Testis (tissue), 2 donors: ENCODE measurements at regions not wholly inside any gene's neighbourhood (a gene's known extent, or its start where the extent isn't known, plus 50 kb on each side); places are given as distances from the start of the nearest gene placed in this dataset.

Source experiments
- DNase-seq: peaks from one replicate; pipeline ENCODE4 v3.0.0-alpha.2; 2019
- H3K27ac ChIP-seq, 2 donors: fragments of 200-600 bp; sonication (generic); one replicate each; pipeline ENCODE4 v1.5.1; 2019
- H3K27me3 ChIP-seq: fragments of 200-600 bp; sonication (generic); one replicate; pipeline ENCODE4 v1.5.1; 2019
- H3K36me3 ChIP-seq: fragments of 200-600 bp; sonication (generic); one replicate; pipeline ENCODE4 v1.5.1; 2017; ENCODE audit warnings: low read depth; ENCODE audit errors: missing control alignments
- H3K4me1 ChIP-seq: fragments of 200-600 bp; sonication (generic); one replicate; pipeline ENCODE4 v1.5.1; 2019
- H3K4me3 ChIP-seq, 2 donors: fragments of 200-600 bp; sonication (generic); one replicate each; pipeline ENCODE4 v1.5.1; 2017 to 2019
- H3K9me3 ChIP-seq: fragments of 200-600 bp; sonication (generic); one replicate; pipeline ENCODE4 v1.5.1; 2017
- CTCF ChIP-seq, 3 experiments: fragments of 450-650 bp in 2 of 3; fragments of 200-600 bp in 1 of 3; sonication (generic) in 1 of 3; IDR thresholded peaks; one replicate each; pipeline ENCODE4 v1.5.1; 2016 to 2019; ENCODE audit warnings: antibody characterized with exemption in 3 of 3, mild to moderate bottlenecking in 2 of 3, moderate library complexity in 1 of 3
- POLR2A ChIP-seq: fragments of 450-650 bp; IDR thresholded peaks from one replicate; pipeline ENCODE4 v1.6.1; 2017; ENCODE audit warnings: antibody characterized with exemption, mild to moderate bottlenecking, moderate library complexity
- WGBS, 2 donors: methylation state at CpG; one replicate each; pipeline ENCODE4 v1.1.5; 2018; 5-methylcytosine and 5-hydroxymethylcytosine counted together
- intact Hi-C: fragments of 100-400 bp; cut with DNase I; formaldehyde crosslinking; loops from one replicate; pipeline ENCODE4 v1.15.1; 2023; ENCODE audit warnings: low total_unique reads

DNA sequence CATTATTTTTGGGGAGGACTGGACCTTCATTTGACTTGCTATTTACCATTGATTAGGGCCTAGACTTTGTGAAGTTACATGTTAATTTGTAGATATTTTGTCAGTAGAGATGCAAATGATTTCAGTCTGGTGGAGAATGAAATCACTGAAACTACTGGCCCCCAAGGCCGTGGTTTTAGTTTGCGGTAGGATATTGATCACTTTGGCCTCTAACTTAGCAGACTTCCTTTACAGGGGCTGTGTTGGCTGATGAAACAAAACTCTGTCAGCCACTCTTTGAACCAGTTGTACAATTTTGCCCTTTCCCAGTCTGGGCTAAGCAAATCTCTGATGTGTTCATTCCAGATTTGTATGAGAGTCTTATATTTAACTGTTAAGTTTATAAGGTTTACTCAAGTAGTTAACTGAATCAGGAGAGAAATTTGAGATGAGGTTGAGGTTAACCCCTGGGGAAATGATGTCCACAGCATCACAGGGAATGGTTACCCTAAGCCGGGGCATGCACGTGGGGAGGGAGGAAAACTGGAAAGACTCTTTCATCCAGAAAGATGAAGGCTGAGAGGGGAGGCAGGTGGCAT, 105.7 kb upstream of the INSIG1 start:
- DNase-seq: no peak
- WGBS, 2 donors: 71 to 88% methylated on average over 4 of the region's 4 CpGs
- no peaks in the 10 kb centered on the region for H3K4me1 ChIP-seq
- no peaks in the 10 kb centered on the region for H3K9me3 ChIP-seq
- intact Hi-C loops: loop anchor here (5.0 kb wide), 1 partner anchor 150 kb away; no protein-coding TSS in a partner anchor
- TF ChIP-seq POLR2A: no peak
- no peak for TF ChIP-seq CTCF (IDR thresholded peaks at IDR 0.05)
- no peak overlapping the region for H3K27ac ChIP-seq
- no peaks in the 10 kb centered on the region for H3K36me3 ChIP-seq
- H3K27me3 ChIP-seq: no peaks in the 10 kb centered on the region
- no peak overlapping the region for H3K4me3 ChIP-seq

- H3K27ac ChIP-seq: no peak overlapping the region
- no peak for DNase-seq
- no peaks in the 10 kb centered on the region for H3K27me3 ChIP-seq
- TF ChIP-seq POLR2A: no peak
- no peak for TF ChIP-seq CTCF (IDR thresholded peaks at IDR 0.05)
- no peaks in the 10 kb centered on the region for H3K36me3 ChIP-seq
- H3K9me3 ChIP-seq: no peaks in the 10 kb centered on the region
- 86 to 90% methylated on average over 4 to 11 of the region's 11 CpGs for WGBS, 2 donors
- no peaks in the 10 kb centered on the region for H3K4me1 ChIP-seq
- intact Hi-C loops: loop anchor here (5.0 kb wide), 1 partner anchor 149 kb away; no protein-coding TSS in a partner anchor
- H3K4me3 ChIP-seq: no peak overlapping the region
Observed at GRCh38 chr7:155192961-155193640, 104.6 kb upstream of the INSIG1 start.

- Histone ChIP-seq H3K27ac (no peak overlapping the region), H3K4me1 (no peaks in the 10 kb centered on the region), H3K27me3 (no peaks in the 10 kb centered on the region), H3K4me3 (no peak overlapping the region), H3K36me3 (no peaks in the 10 kb centered on the region), H3K9me3 (no peaks in the 10 kb centered on the region)
- no peak for DNase-seq
- 68 to 79% methylated on average over 3 of the region's 3 CpGs for WGBS, 2 donors
- TF ChIP-seq POLR2A (no peak), CTCF (IDR thresholded peaks at IDR 0.05) (no peak)
- intact Hi-C loops: loop anchor here (5.0 kb wide), 1 partner anchor 149 kb away; no protein-coding TSS in a partner anchor
Observed at GRCh38 chr7:155193716-155194115, 104.0 kb upstream of the INSIG1 start.

DNA sequence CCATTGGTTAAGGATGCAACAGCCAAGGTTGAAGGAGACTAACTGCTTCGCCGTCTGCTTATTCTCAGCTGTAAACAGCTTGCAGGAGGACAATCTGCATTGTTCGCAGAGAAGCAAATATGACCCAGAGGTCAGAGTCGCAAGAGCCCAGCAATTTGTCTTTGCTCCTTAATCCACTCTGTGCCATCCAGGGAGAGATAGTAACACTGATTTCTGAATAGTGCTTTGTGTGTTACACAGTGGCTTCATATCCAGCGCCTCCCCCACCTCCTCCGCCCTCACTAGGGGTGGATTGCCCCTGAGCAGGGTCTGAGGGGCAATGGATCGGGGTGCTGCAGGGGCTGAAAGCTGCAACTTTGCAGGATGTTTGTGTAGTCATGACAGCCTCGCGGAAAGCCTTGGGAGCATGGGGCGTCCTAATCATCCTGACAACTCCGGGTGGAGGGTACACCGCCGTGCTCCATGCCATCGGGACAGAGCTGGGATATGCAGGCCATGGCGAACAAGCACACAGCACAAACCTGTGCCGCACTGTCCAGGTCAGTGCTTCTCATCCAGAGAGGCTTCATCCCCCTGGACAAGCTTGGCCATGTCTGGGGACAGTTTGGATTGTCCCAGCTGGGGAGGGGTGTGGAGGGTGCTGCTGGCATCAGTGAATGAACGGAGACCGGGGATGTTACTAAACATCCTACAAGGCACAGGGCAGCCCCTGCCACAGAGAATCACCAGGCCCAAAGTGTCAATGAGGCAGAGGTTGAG, 103.1 kb upstream of the INSIG1 start:
- intact Hi-C loops: loop anchor here (5.0 kb wide), 1 partner anchor 148 kb away; no protein-coding TSS in a partner anchor
- H3K9me3 ChIP-seq: no peaks in the 10 kb centered on the region
- 68 to 81% methylated on average over 18 of the region's 18 CpGs for WGBS, 2 donors
- H3K27me3 ChIP-seq: no peaks in the 10 kb centered on the region
- no peak for DNase-seq
- H3K27ac ChIP-seq: no peak overlapping the region
- no peak overlapping the region for H3K4me3 ChIP-seq
- H3K36me3 ChIP-seq: no peaks in the 10 kb centered on the region
- no peaks in the 10 kb centered on the region for H3K4me1 ChIP-seq
- TF ChIP-seq POLR2A (no peak), CTCF (IDR thresholded peaks at IDR 0.05) (no peak)
